WTC11 (cell line): ENCODE measurements at regions not wholly inside any gene's neighbourhood (a gene's known extent, or its start where the extent isn't known, plus 50 kb on each side); places are given as distances from the start of the nearest gene placed in this dataset.

Experiments used
- ATAC-seq: fragments of 200-7000 bp; cut with Tn5 transposase; 2 replicates; pipeline ENCODE4 v1.10.0; 2021; ENCODE audit warnings: mild to moderate bottlenecking, moderate library complexity
- CTCF ChIA-PET: fragments of 300-600 bp; sonication (Branson Sonifier 250); formaldehyde crosslinking; loops from one replicate; lab custom pipeline; 2021; ENCODE audit warnings: antibody characterized with exemption; lab: Charles Lee
- POLR2A ChIA-PET: fragments of 350-600 bp; sonication (Branson Sonifier 250); formaldehyde crosslinking; loops from one replicate; lab custom pipeline; 2021; ENCODE audit warnings: antibody characterized with exemption; lab: Charles Lee
- DNase-seq: peaks from one replicate; pipeline ENCODE4 v3.0.0; 2021; ENCODE audit warnings: low spot score
- H3K27ac Mint-ChIP-seq: 2 replicates; pipeline ENCODE4 v1.8.0; 2021; ENCODE audit warnings: mixed read lengths
- H3K27me3 Mint-ChIP-seq: 2 replicates; pipeline ENCODE4 v1.8.0; 2021; ENCODE audit warnings: low read depth, mild to moderate bottlenecking, moderate library complexity, mixed read lengths
- H3K36me3 Mint-ChIP-seq: 2 replicates; pipeline ENCODE4 v1.8.0; 2021; ENCODE audit warnings: mixed read lengths
- H3K4me1 Mint-ChIP-seq: 2 replicates; pipeline ENCODE4 v1.8.0; 2022; ENCODE audit warnings: mixed read lengths
- H3K4me3 Mint-ChIP-seq: 2 replicates; pipeline ENCODE4 v1.8.0; 2021; ENCODE audit warnings: mild to moderate bottlenecking, moderate library complexity, mixed read lengths
- H3K9me3 Mint-ChIP-seq: 2 replicates; pipeline ENCODE4 v1.8.0; 2021; ENCODE audit warnings: mixed read lengths
- CBFB ChIP-seq: sonication (generic); formaldehyde crosslinking; IDR thresholded peaks from 2 replicates; pipeline ENCODE4 v1.8.1; 2022; ENCODE audit warnings: mild to moderate bottlenecking, low read depth, missing genetic modification reagents
- HMGA2 ChIP-seq: fragments of 250-450 bp; sonication (Bioruptor Pico); IDR thresholded peaks from 2 replicates; pipeline ENCODE4 v1.4.0; 2021; ENCODE audit warnings: mild to moderate bottlenecking, moderate library complexity
- IRF2 ChIP-seq: sonication (generic); formaldehyde crosslinking; IDR thresholded peaks from 2 replicates; pipeline ENCODE4 v1.8.0; 2022; ENCODE audit warnings: low read depth, missing genetic modification reagents, borderline replicate concordance
- NFE2L1 ChIP-seq: sonication (generic); formaldehyde crosslinking; IDR thresholded peaks from 2 replicates; pipeline ENCODE4 v1.8.1; 2023; ENCODE audit warnings: missing genetic modification reagents
- NFYB ChIP-seq: sonication (generic); formaldehyde crosslinking; conservative IDR thresholded peaks from 2 replicates; pipeline ENCODE4 v1.8.0; 2022; ENCODE audit warnings: low read depth, missing genetic modification reagents
- NR3C1 ChIP-seq: sonication (generic); formaldehyde crosslinking; conservative IDR thresholded peaks from 2 replicates; pipeline ENCODE4 v1.8.1; 2023; ENCODE audit warnings: low read depth, mild to moderate bottlenecking, missing genetic modification reagents
- RORB ChIP-seq: fragments of 250-450 bp; sonication (Bioruptor Pico); IDR thresholded peaks from 2 replicates; pipeline ENCODE4 v1.9.0; 2021; ENCODE audit warnings: mild to moderate bottlenecking
- TP53 ChIP-seq: sonication (generic); formaldehyde crosslinking; IDR thresholded peaks from 2 replicates; pipeline ENCODE4 v1.8.1; 2023; ENCODE audit warnings: mild to moderate bottlenecking, missing genetic modification reagents
- ZBTB21 ChIP-seq: sonication (generic); formaldehyde crosslinking; IDR thresholded peaks from 2 replicates; pipeline ENCODE4 v1.8.1; 2023; ENCODE audit warnings: mild to moderate bottlenecking, missing genetic modification reagents, borderline replicate concordance
- ZNF317 ChIP-seq: sonication (generic); formaldehyde crosslinking; IDR thresholded peaks from 2 replicates; pipeline ENCODE4 v1.8.1; 2023; ENCODE audit warnings: low read depth, mild to moderate bottlenecking, moderate library complexity, missing genetic modification reagents, borderline replicate concordance
- ZNF423 ChIP-seq: fragments of 250-450 bp; sonication (Bioruptor Pico); IDR thresholded peaks from 2 replicates; pipeline ENCODE4 v2.1.2; 2022; ENCODE audit warnings: mild to moderate bottlenecking, moderate library complexity
- TF ChIP-seq, protein P1 (sequence below): sonication (generic); formaldehyde crosslinking; IDR thresholded peaks from 2 replicates; pipeline ENCODE4 v1.8.1; 2023; ENCODE audit warnings: mild to moderate bottlenecking, missing genetic modification reagents, moderate library complexity
- TF ChIP-seq, protein P2 (sequence below): sonication (generic); formaldehyde crosslinking; IDR thresholded peaks from 2 replicates; pipeline ENCODE4 v1.8.0; 2022; ENCODE audit warnings: mild to moderate bottlenecking, missing genetic modification reagents
- TF ChIP-seq, protein P3 (sequence below): sonication (generic); formaldehyde crosslinking; IDR thresholded peaks from 2 replicates; pipeline ENCODE4 v1.8.0; 2022; ENCODE audit warnings: mild to moderate bottlenecking, missing genetic modification reagents
- TF ChIP-seq, protein P4 (sequence below): fragments of 250-450 bp; sonication (Bioruptor Pico); IDR thresholded peaks from 2 replicates; pipeline ENCODE4 v1.8.0; 2021; ENCODE audit warnings: mild to moderate bottlenecking
- TF ChIP-seq, protein P5 (sequence below): sonication (generic); formaldehyde crosslinking; IDR thresholded peaks from 2 replicates; pipeline ENCODE4 v1.8.0; 2022; ENCODE audit warnings: missing genetic modification reagents
- TF ChIP-seq, protein P6 (sequence below): sonication (generic); formaldehyde crosslinking; IDR thresholded peaks from 2 replicates; pipeline ENCODE4 v1.8.0; 2023; ENCODE audit warnings: mild to moderate bottlenecking, missing genetic modification reagents
- TF ChIP-seq, protein P7 (sequence below): sonication (generic); formaldehyde crosslinking; IDR thresholded peaks from 2 replicates; pipeline ENCODE4 v1.8.1; 2022; ENCODE audit warnings: low read depth, mild to moderate bottlenecking, moderate library complexity, missing genetic modification reagents, borderline replicate concordance

DNA sequence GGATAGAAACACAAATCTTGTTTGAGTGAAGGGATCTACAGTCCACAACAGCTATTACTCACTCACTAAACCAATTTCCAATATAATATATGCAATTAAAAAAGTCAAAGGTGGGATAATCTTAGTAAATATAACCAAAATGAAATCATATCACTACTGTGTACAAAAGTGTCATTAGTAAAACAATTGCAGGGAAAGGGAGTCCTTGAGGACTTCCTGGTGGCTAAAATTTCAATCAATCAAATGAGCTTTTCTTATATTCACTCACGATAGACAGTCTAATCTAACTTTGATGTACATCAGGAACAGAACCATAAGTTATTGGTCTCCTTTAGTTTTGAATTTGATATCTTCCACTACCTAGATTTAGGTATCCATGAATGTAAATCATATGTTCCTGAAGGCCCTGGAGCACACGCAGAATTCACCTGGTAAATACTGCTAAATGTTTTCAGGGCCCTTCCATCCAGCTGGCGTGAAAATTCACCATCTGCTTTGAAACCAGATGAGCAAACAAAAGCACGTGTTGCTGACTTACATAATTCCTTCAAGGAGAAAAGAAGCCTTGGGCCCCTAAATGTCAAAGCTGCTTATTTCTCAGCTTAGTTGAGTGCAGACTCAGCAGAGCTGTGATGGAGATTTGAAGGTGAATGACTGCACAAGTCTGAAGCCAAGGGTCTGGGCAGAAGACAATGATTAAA is 159.3 kb upstream of the TMEM196 start:
- POLR2A ChIA-PET: no interaction called here
- TF ChIP-seq, protein P1, sequence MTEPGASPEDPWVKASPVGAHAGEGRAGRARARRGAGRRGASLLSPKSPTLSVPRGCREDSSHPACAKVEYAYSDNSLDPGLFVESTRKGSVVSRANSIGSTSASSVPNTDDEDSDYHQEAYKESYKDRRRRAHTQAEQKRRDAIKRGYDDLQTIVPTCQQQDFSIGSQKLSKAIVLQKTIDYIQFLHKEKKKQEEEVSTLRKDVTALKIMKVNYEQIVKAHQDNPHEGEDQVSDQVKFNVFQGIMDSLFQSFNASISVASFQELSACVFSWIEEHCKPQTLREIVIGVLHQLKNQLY: no peak
- TF ChIP-seq, protein P2, sequence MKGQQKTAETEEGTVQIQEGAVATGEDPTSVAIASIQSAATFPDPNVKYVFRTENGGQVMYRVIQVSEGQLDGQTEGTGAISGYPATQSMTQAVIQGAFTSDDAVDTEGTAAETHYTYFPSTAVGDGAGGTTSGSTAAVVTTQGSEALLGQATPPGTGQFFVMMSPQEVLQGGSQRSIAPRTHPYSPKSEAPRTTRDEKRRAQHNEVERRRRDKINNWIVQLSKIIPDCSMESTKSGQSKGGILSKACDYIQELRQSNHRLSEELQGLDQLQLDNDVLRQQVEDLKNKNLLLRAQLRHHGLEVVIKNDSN (CRISPR knock-in tag): no peak
- TF ChIP-seq IRF2: no peak
- TF ChIP-seq TP53 (CRISPR knock-in tag): no peak
- TF ChIP-seq ZNF317 (CRISPR knock-in tag): no peak
- no peak for TF ChIP-seq NR3C1
- TF ChIP-seq, protein P3, sequence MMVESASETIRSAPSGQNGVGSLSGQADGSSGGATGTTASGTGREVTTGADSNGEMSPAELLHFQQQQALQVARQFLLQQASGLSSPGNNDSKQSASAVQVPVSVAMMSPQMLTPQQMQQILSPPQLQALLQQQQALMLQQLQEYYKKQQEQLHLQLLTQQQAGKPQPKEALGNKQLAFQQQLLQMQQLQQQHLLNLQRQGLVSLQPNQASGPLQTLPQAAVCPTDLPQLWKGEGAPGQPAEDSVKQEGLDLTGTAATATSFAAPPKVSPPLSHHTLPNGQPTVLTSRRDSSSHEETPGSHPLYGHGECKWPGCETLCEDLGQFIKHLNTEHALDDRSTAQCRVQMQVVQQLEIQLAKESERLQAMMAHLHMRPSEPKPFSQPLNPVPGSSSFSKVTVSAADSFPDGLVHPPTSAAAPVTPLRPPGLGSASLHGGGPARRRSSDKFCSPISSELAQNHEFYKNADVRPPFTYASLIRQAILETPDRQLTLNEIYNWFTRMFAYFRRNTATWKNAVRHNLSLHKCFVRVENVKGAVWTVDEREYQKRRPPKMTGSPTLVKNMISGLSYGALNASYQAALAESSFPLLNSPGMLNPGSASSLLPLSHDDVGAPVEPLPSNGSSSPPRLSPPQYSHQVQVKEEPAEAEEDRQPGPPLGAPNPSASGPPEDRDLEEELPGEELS: no peak
- no peak for TF ChIP-seq NFYB (CRISPR knock-in tag)
- TF ChIP-seq, protein P4, sequence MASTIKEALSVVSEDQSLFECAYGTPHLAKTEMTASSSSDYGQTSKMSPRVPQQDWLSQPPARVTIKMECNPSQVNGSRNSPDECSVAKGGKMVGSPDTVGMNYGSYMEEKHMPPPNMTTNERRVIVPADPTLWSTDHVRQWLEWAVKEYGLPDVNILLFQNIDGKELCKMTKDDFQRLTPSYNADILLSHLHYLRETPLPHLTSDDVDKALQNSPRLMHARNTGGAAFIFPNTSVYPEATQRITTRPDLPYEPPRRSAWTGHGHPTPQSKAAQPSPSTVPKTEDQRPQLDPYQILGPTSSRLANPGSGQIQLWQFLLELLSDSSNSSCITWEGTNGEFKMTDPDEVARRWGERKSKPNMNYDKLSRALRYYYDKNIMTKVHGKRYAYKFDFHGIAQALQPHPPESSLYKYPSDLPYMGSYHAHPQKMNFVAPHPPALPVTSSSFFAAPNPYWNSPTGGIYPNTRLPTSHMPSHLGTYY (CRISPR knock-in tag): no peak
- TF ChIP-seq, all 79 proteins: peak for 0
- peaks cover 8% of the 10 kb centered on the region for H3K9me3 Mint-ChIP-seq
- ATAC-seq (no peak), DNase-seq (no peak)
- no peak overlapping the region for H3K4me3 Mint-ChIP-seq
- H3K4me1 Mint-ChIP-seq: no peaks in the 10 kb centered on the region
- CTCF ChIA-PET: no interaction called here
- no peak overlapping the region for H3K27ac Mint-ChIP-seq
- peaks cover 44% of the 10 kb centered on the region for H3K36me3 Mint-ChIP-seq
- no peaks in the 10 kb centered on the region for H3K27me3 Mint-ChIP-seq

DNA sequence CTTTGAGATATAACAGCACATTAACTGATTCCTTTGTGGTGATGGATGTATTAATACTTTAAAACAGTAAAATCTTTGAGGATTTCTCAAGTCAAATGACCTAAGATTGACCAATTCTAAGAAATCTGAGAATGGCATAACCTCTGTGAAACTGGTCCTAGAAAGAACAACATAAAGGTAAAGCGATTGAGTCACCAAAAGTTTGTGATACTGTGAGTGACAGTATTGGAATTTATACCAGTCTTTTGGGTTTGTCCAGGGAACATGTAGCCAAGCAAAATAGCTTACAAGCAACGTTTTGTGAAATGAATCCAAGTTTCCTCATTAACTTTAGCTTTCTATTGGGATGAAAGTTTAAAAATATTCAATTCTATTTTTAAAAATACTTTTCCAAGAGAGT is 157.4 kb upstream of the TMEM196 start:
- DNase-seq: no peak
- CTCF ChIA-PET: interaction anchor here (0.6 kb wide), 1 partner anchor 99 kb away, joined by 3 read pairs; no protein-coding TSS in a partner anchor
- no peak overlapping the region for H3K27ac Mint-ChIP-seq
- POLR2A ChIA-PET: no interaction called here
- TF ChIP-seq NFYB (CRISPR knock-in tag): no peak
- TF ChIP-seq, all 79 proteins: peak for 0
- H3K36me3 Mint-ChIP-seq: peaks cover 36% of the 10 kb centered on the region
- peaks cover 4% of the 10 kb centered on the region; the same call in 1 of the 2 replicates for H3K9me3 Mint-ChIP-seq
- no peaks in the 10 kb centered on the region for H3K4me1 Mint-ChIP-seq
- no peak overlapping the region for H3K4me3 Mint-ChIP-seq
- no peak for ATAC-seq
- H3K27me3 Mint-ChIP-seq: no peaks in the 10 kb centered on the region

DNA sequence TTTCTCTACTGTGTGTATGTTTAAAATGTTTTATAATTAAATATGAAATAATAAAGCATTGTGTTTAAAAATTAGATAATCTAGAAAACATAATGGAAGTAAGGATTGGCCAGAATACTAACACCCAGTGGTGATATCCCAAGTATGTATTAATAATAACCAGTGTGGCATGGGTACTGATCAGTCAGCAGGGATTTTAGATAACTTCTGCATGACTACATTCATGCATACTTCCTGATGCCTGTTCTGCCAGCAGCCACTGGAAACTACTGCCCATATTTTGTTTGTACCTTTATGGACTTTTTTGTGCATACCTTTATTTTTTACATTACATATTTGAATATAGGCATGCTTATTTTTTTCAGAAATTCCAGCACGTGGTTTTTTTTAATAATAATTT is 156.6 kb upstream of the TMEM196 start:
- Mint-ChIP-seq H3K4me1 (no peaks in the 10 kb centered on the region), H3K27me3 (no peaks in the 10 kb centered on the region), H3K36me3 (peaks cover 32% of the 10 kb centered on the region), H3K4me3 (no peak overlapping the region), H3K9me3 (peaks cover 4% of the 10 kb centered on the region; the same call in 1 of the 2 replicates), H3K27ac (no peak overlapping the region)
- DNase-seq: no peak
- POLR2A ChIA-PET: no interaction called here
- ATAC-seq: no peak
- CTCF ChIA-PET: no interaction called here
- TF ChIP-seq, protein P5, sequence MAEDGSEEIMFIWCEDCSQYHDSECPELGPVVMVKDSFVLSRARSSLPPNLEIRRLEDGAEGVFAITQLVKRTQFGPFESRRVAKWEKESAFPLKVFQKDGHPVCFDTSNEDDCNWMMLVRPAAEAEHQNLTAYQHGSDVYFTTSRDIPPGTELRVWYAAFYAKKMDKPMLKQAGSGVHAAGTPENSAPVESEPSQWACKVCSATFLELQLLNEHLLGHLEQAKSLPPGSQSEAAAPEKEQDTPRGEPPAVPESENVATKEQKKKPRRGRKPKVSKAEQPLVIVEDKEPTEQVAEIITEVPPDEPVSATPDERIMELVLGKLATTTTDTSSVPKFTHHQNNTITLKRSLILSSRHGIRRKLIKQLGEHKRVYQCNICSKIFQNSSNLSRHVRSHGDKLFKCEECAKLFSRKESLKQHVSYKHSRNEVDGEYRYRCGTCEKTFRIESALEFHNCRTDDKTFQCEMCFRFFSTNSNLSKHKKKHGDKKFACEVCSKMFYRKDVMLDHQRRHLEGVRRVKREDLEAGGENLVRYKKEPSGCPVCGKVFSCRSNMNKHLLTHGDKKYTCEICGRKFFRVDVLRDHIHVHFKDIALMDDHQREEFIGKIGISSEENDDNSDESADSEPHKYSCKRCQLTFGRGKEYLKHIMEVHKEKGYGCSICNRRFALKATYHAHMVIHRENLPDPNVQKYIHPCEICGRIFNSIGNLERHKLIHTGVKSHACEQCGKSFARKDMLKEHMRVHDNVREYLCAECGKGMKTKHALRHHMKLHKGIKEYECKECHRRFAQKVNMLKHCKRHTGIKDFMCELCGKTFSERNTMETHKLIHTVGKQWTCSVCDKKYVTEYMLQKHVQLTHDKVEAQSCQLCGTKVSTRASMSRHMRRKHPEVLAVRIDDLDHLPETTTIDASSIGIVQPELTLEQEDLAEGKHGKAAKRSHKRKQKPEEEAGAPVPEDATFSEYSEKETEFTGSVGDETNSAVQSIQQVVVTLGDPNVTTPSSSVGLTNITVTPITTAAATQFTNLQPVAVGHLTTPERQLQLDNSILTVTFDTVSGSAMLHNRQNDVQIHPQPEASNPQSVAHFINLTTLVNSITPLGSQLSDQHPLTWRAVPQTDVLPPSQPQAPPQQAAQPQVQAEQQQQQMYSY (CRISPR knock-in tag): no peak
- TF ChIP-seq ZBTB21 (CRISPR knock-in tag) (no peak), RORB (CRISPR knock-in tag) (no peak), HMGA2 (CRISPR knock-in tag) (no peak), NFE2L1 (CRISPR knock-in tag) (no peak), CBFB (CRISPR knock-in tag) (no peak), ZNF423 (CRISPR knock-in tag) (no peak)
- TF ChIP-seq, protein P6, sequence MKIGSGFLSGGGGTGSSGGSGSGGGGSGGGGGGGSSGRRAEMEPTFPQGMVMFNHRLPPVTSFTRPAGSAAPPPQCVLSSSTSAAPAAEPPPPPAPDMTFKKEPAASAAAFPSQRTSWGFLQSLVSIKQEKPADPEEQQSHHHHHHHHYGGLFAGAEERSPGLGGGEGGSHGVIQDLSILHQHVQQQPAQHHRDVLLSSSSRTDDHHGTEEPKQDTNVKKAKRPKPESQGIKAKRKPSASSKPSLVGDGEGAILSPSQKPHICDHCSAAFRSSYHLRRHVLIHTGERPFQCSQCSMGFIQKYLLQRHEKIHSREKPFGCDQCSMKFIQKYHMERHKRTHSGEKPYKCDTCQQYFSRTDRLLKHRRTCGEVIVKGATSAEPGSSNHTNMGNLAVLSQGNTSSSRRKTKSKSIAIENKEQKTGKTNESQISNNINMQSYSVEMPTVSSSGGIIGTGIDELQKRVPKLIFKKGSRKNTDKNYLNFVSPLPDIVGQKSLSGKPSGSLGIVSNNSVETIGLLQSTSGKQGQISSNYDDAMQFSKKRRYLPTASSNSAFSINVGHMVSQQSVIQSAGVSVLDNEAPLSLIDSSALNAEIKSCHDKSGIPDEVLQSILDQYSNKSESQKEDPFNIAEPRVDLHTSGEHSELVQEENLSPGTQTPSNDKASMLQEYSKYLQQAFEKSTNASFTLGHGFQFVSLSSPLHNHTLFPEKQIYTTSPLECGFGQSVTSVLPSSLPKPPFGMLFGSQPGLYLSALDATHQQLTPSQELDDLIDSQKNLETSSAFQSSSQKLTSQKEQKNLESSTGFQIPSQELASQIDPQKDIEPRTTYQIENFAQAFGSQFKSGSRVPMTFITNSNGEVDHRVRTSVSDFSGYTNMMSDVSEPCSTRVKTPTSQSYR (CRISPR knock-in tag): no peak
- TF ChIP-seq, protein P7, sequence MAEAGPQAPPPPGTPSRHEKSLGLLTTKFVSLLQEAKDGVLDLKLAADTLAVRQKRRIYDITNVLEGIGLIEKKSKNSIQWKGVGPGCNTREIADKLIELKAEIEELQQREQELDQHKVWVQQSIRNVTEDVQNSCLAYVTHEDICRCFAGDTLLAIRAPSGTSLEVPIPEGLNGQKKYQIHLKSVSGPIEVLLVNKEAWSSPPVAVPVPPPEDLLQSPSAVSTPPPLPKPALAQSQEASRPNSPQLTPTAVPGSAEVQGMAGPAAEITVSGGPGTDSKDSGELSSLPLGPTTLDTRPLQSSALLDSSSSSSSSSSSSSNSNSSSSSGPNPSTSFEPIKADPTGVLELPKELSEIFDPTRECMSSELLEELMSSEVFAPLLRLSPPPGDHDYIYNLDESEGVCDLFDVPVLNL: no peak
